ENCODE measurements at regions not wholly inside any gene's neighbourhood (a gene's known extent, or its start where the extent isn't known, plus 50 kb on each side); places are given as distances from the start of the nearest gene placed in this dataset.

DNA sequence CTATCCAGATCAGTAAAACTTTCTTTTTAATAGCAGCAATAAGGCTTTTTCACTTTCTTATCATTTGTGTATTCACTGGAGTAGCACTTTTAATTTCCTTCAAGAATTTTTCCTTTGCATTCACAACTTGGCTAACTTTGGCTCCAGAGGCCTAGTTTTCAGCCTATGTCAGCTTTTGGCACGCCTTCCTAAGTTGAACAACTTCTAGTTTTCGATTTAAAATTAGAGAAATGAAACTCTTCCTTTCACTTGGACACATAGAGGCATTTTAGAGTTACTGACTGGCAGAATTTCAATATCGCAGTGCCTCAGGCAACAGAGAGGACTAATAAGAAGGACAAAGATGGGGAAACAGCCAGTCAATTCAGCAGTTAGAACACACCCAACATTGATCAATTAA, 577.4 kb downstream of the DSC3 start:
- H3K9ac ChIP-seq (ENCODE audit: control insufficient read depth, insufficient read depth, low read length): no peak overlapping the region
- no peaks in the 10 kb centered on the region for H3K27me3 ChIP-seq (replicated peaks in 1 of 2; ENCODE audit: control insufficient read depth in 2 of 2, insufficient read depth in 2 of 2, low read length in 1 of 2)
- no peaks in the 10 kb centered on the region for H3K9me3 ChIP-seq (replicated peaks; ENCODE audit: control insufficient read depth, insufficient read depth, low read length)
- H3K79me2 ChIP-seq (ENCODE audit: control insufficient read depth, insufficient read depth, low read length): no peaks in the 10 kb centered on the region
- ATAC-seq (peak; percentile 45), DNase-seq (ENCODE audit: low read depth, low spot score) (no peak), FAIRE-seq (no peak)
- ChIA-PET CTCF (interaction anchor here (1.0 kb wide), 1 partner anchor 10 kb away, joined by 3 read pairs; no protein-coding TSS in a partner anchor), POLR2A (no interaction called here), SMC1A (ENCODE audit: uncharacterized antibody, unreplicated experiment) (interaction anchor here (1.0 to 2.0 kb wide), 4 partner anchors 9 to 20 kb away, joined by 3 to 8 read pairs (median 4); no protein-coding TSS in a partner anchor), RAD21 (ENCODE audit: unreplicated experiment) (interaction anchor here (1.2 kb wide), 1 partner anchor 21 kb away, joined by 3 read pairs; no protein-coding TSS in a partner anchor)
- in situ Hi-C loops (cut with MboI): no loop called here
- intact Hi-C loops (cut with micrococcal nuclease; ENCODE audit: unreplicated experiment): no loop called here
- 35% methylated on average over 3 of the region's 3 CpGs for WGBS (ENCODE audit: insufficient coverage, insufficient replicate concordance, low lambda C conversion rate, missing lambda C conversion rate)
- H3K4me1 ChIP-seq (ENCODE audit: control insufficient read depth, insufficient read depth, low read length): no peaks in the 10 kb centered on the region
- no peak overlapping the region for H3K4me2 ChIP-seq (ENCODE audit: control insufficient read depth, insufficient read depth)
- H4K20me1 ChIP-seq (ENCODE audit: control insufficient read depth, insufficient read depth): no peaks in the 10 kb centered on the region
- H3K36me3 ChIP-seq (ENCODE audit: control insufficient read depth in 2 of 2, insufficient read depth in 2 of 2, low read length in 1 of 2): no peaks in the 10 kb centered on the region
- H3K4me3 ChIP-seq: no peak overlapping the region
- TF ChIP-seq IKZF1 (conservative IDR thresholded peaks at IDR 0.05) (0 out of 2 replicates have a peak, but pooled peaks have one; percentile 15), JUND (IDR thresholded peaks at IDR 0.05; ENCODE audit: low read depth, low read length) (no peak)
- no TSS peak for BruUV-seq (replicated peaks)
- H2AFZ ChIP-seq (ENCODE audit: control insufficient read depth, low read depth, low read length): no peak overlapping the region
- H3K27ac ChIP-seq (ENCODE audit: control insufficient read depth, insufficient read depth): no peak overlapping the region

DNA sequence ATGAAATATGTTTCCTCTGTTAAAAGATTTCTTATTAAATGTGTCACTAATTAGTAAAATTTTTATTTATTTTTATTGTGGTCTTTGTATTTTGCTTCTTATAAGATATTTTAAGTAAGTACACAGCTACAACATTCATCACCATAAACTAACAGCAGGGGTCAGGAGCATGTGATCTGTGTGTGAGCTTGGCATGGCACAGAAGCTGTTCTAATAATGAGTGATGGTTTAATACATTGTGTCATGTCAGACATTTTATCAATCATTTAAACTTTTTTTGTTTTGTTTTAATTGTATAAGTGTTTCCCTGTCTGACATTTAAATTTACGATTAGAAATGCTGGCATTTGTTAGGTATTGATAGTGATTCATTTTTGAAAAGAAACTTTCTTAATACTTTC, 585.4 kb downstream of the DSC3 start:
- no TSS peak for BruUV-seq (replicated peaks)
- H3K27me3 ChIP-seq (replicated peaks in 1 of 2; ENCODE audit: control insufficient read depth in 2 of 2, insufficient read depth in 2 of 2, low read length in 1 of 2): no peaks in the 10 kb centered on the region
- SMC1A ChIA-PET (ENCODE audit: uncharacterized antibody, unreplicated experiment): interaction anchor here (1.0 to 1.8 kb wide), 6 partner anchors 15 to 48 kb away, joined by 3 to 8 read pairs (median 4); no protein-coding TSS in a partner anchor
- H2AFZ ChIP-seq (ENCODE audit: control insufficient read depth, low read depth, low read length): no peak overlapping the region
- WGBS (ENCODE audit: insufficient coverage, insufficient replicate concordance, low lambda C conversion rate, missing lambda C conversion rate): 0% methylated on average over 1 of the region's 1 CpG
- no peak overlapping the region for H3K4me2 ChIP-seq (ENCODE audit: control insufficient read depth, insufficient read depth)
- no peak overlapping the region for H3K27ac ChIP-seq (ENCODE audit: control insufficient read depth, insufficient read depth)
- ATAC-seq: peak; percentile 74
- no peak for DNase-seq (ENCODE audit: low read depth, low spot score)
- RAD21 ChIA-PET (ENCODE audit: unreplicated experiment): interaction anchor here (0.8 to 2.7 kb wide), 7 partner anchors 11 to 433 kb away, joined by 3 to 6 read pairs (median 4); no protein-coding TSS in a partner anchor
- H3K9ac ChIP-seq (ENCODE audit: control insufficient read depth, insufficient read depth, low read length): no peak overlapping the region
- no peak for FAIRE-seq
- H3K9me3 ChIP-seq (replicated peaks; ENCODE audit: control insufficient read depth, insufficient read depth, low read length): no peaks in the 10 kb centered on the region
- POLR2A ChIA-PET: interaction anchor here (0.8 kb wide), 1 partner anchor 10 kb away, joined by 3 read pairs; no protein-coding TSS in a partner anchor
- no peaks in the 10 kb centered on the region for H4K20me1 ChIP-seq (ENCODE audit: control insufficient read depth, insufficient read depth)
- intact Hi-C loops (cut with micrococcal nuclease; ENCODE audit: unreplicated experiment): no loop called here
- no peaks in the 10 kb centered on the region for H3K36me3 ChIP-seq (ENCODE audit: control insufficient read depth in 2 of 2, insufficient read depth in 2 of 2, low read length in 1 of 2)
- no peaks in the 10 kb centered on the region for H3K79me2 ChIP-seq (ENCODE audit: control insufficient read depth, insufficient read depth, low read length)
- TF ChIP-seq SIX5 (IDR thresholded peaks at IDR 0.05; ENCODE audit: low read depth, low read length, severe bottlenecking): no peak
- no peak for TF ChIP-seq NR2C2 (IDR thresholded peaks at IDR 0.05; ENCODE audit: borderline replicate concordance, control insufficient read depth, insufficient read length, low read depth)
- TF ChIP-seq ZNF217 (IDR thresholded peaks at IDR 0.05): no peak
- no peak for TF ChIP-seq CBX3 (IDR thresholded peaks at IDR 0.05; ENCODE audit: borderline replicate concordance, low read depth)
- in situ Hi-C loops (cut with MboI): no loop called here
- CTCF ChIA-PET: interaction anchor here (1.0 to 1.7 kb wide), 3 partner anchors 10 to 433 kb away, joined by 3 to 7 read pairs (median 4); no protein-coding TSS in a partner anchor
- no peaks in the 10 kb centered on the region for H3K4me1 ChIP-seq (ENCODE audit: control insufficient read depth, insufficient read depth, low read length)
- no peak overlapping the region for H3K4me3 ChIP-seq
